H1 (cell line): ENCODE measurements at regions not wholly inside any gene's neighbourhood (a gene's known extent, or its start where the extent isn't known, plus 50 kb on each side); places are given as distances from the start of the nearest gene placed in this dataset.

ENCODE experiments used
- BRCA1 ChIP-seq: IDR thresholded peaks from 2 replicates; pipeline ENCODE4 v1.6.1; 2012; ENCODE audit warnings: low read depth, low read length, improper control_type of control experiment
- CEBPB ChIP-seq: IDR thresholded peaks from 2 replicates; pipeline ENCODE4 v1.6.1; 2012; ENCODE audit warnings: low read depth, low read length
- CTCF ChIP-seq, 3 experiments: IDR thresholded peaks; 1 replicate in 2 of 3; 2 replicates in 1 of 3; pipeline versions ENCODE4 v1.5.1 to v1.6.1; 2011; ENCODE audit warnings: low read length in 3 of 3, mild to moderate bottlenecking in 3 of 3, inconsistent platforms in 2 of 3, low read depth in 1 of 3, moderate library complexity in 1 of 3; ENCODE audit not compliant: insufficient read depth in 1 of 3; ENCODE audit errors: control extremely low read depth in 1 of 3
- EZH2 ChIP-seq: fragments of 200-600 bp; sonication (generic); IDR thresholded peaks from 2 replicates; pipeline ENCODE4 v1.7.1; 2012; ENCODE audit warnings: low read depth, mild to moderate bottlenecking, moderate library complexity, low read length, inconsistent platforms; ENCODE audit not compliant: severe bottlenecking
- GABPA ChIP-seq: IDR thresholded peaks from 2 replicates; pipeline ENCODE4 v1.6.1; 2011; ENCODE audit warnings: mild to moderate bottlenecking, low read length, moderate library complexity, borderline replicate concordance; ENCODE audit not compliant: insufficient read depth
- POLR2A ChIP-seq, 2 experiments: IDR thresholded peaks; 1 replicate in 1 of 2; 2 replicates in 1 of 2; pipeline ENCODE4 v1.6.1; 2011; ENCODE audit warnings: low read depth in 2 of 2, low read length in 2 of 2, mild to moderate bottlenecking in 2 of 2; ENCODE audit errors: control extremely low read depth in 1 of 2
- SRF ChIP-seq: IDR thresholded peaks from 2 replicates; pipeline ENCODE4 v1.6.1; 2011; ENCODE audit warnings: mild to moderate bottlenecking, low read depth, low read length, moderate library complexity
- YY1 ChIP-seq: IDR thresholded peaks from 2 replicates; pipeline ENCODE4 v1.6.1; 2011; ENCODE audit warnings: low read depth, mild to moderate bottlenecking, low read length

GRCh38 chr4:119939071-119939995 is 127.3 kb downstream of the MAD2L1 start:
- TF ChIP-seq BRCA1: no peak
- TF ChIP-seq YY1: no peak
- TF ChIP-seq CTCF (IDR thresholded peaks at IDR 0.05; ENCODE audit: control extremely low read depth in 1 of 3, insufficient read depth in 1 of 3, low read depth in 1 of 3, low read length in 3 of 3): no peak
- no peak for TF ChIP-seq CEBPB
- no peak for TF ChIP-seq POLR2A (IDR thresholded peaks at IDR 0.05; ENCODE audit: control extremely low read depth in 1 of 2, low read depth in 2 of 2, low read length in 2 of 2)
- no peak for TF ChIP-seq SRF
- no peak for TF ChIP-seq GABPA
- no peak for TF ChIP-seq EZH2
